GM21528 (cell line): ENCODE measurements at regions not wholly inside any gene's neighbourhood (a gene's known extent, or its start where the extent isn't known, plus 50 kb on each side); places are given as distances from the start of the nearest gene placed in this dataset.

Experiments
- ATAC-seq: cut with Tn5 transposase; IDR thresholded peaks from one replicate; pipeline ENCODE4 v1.9.1; 2021; ENCODE audit warnings: mild to moderate bottlenecking, moderate library complexity; ENCODE audit not compliant: unreplicated experiment, low FRiP score

- no peak for ATAC-seq
Measured at GRCh38 chr7:25911738-25912607, 240.0 kb upstream of the NFE2L3 start.

GRCh38 chr7:25913598-25914224 is 238.3 kb upstream of the NFE2L3 start:
- no peak for ATAC-seq

- ATAC-seq, result no peak
Measured at GRCh38 chr7:25918731-25919130, 233.3 kb upstream of the NFE2L3 start.

DNA sequence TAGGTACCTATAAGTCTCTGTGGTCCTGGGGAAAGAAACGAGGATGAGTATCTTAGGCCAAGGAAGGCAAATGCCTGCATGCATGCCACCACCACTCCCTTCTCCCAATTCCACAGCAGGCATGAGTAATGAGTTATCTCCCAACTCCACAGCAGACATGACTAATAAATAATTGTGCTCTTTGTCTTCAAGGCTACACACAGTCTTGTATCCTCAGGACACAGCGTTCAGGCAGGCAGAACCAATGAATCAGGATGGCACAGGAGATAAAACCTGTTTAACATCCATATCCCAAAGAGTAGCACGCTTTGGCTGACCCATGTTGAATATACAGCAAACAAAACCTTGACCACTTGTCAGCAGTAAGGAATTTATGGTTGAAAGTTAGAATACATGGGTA is 229.7 kb upstream of the NFE2L3 start:
- ATAC-seq, result no peak

GRCh38 chr7:25923741-25924460 is 228.1 kb upstream of the NFE2L3 start:
- ATAC-seq, result no peak

- ATAC-seq, result no peak
Measured at GRCh38 chr7:25926009-25926408, 226.0 kb upstream of the NFE2L3 start.

GRCh38 chr7:25926451-25926850 is 225.5 kb upstream of the NFE2L3 start:
- no peak for ATAC-seq

GRCh38 chr7:25926891-25927625 is 224.9 kb upstream of the NFE2L3 start:
- no peak for ATAC-seq

GRCh38 chr7:25927626-25927978 is 224.4 kb upstream of the NFE2L3 start:
- ATAC-seq, result no peak

- no peak for ATAC-seq
Measured at GRCh38 chr7:25928549-25929330, 223.3 kb upstream of the NFE2L3 start.

DNA sequence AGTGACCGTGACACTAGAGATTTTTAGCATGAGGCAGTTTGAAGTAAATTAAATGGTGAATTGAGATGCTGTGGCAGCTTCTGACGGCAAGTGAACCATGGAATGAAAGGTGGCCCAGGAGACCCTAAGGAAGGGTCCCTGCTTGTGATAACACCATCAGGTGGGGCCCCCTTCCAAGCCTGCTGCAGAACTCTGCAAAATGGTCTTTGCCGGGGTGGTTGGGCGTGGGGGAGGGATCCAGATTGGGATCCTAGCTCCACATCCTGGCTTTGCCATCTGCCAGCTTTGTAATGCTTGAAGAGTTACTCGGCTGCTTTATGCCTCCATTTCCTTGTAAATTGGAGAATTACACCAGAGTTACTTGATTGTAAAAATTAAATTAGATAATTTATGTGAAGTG is 222.6 kb upstream of the NFE2L3 start:
- ATAC-seq, result no peak

DNA sequence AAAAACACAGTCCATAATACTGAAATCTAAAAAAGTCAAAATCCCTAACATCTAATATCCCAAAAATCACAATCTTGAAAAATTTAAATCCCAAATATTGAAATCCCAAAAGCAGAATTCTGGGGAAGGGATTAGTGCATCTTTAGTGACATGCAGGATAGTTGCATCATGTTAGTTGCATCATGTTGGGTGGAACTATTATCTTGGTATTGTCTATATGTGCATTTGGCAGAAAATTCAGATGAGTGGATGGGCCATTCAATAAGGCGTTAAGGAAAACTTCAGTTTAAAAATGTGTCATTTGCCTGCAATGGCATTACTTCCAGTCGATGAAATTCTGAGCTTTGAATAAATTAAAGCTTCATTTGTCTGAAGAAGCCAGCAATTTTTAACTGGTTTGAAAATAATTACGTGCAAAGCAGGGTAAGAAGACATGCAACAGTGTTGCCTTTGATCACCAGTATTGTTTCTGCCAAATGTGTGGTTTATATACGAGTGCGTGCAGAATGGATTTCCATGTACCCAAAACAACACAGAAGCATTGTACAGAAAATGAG is 221.4 kb upstream of the NFE2L3 start:
- ATAC-seq, result no peak

- no peak for ATAC-seq
Measured at GRCh38 chr7:25931156-25931555, 220.8 kb upstream of the NFE2L3 start.

DNA sequence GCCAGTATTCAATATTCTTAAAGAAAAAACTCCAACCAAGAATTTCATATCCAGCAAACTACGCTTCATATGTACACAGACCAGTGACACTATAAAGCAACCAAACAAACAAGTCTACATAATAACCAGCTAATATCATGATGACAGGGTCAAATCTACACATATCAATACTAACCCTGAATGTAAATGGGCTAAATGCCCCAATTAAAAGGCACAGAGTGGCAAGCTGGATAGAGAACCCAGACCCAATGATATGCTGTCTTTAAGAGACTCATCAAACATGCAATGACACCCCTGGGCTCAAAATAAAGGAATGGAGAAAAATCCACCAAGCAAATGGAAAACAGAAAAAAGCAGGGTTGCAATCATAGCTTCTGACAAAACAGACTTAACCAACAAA is 218.1 kb upstream of the NFE2L3 start:
- no peak for ATAC-seq

- ATAC-seq, result peak; percentile 28
Measured at GRCh38 chr7:25940086-25940906, 211.7 kb upstream of the NFE2L3 start.

DNA sequence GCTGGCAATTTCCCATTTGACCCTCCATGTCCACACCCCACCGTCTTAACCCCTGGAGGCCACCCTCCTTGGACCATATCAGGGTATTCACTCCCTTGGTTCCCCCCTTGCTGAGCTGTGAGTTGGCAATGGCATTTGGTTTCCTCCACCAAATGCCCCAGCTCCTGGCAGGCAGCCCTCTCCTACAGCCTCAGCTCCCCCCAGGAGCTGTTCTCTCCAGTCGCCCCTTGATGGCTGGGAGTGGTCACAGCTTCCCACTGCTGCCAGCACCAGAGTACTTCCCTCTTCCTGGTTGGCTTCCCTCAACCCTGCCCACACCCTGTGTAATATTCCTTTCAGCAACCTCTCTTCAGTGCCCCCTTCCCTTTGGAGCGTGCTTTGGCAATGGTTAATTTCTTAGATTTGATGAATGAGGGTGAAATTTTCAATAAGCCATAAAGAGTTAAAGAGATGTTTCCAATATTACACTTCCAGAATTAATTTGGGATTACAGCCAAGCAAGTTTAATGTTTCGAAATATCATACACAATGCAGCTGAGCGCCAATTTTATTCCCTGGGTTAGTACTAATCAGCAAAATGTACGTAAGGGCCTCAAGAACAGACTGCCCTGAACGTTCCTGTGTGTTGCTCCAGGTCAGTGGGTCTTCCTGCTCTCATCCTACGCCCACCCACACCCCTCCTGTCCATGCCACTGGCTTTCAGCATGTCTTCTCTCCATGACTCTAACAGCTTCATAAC is 207.1 kb upstream of the NFE2L3 start:
- no peak for ATAC-seq

DNA sequence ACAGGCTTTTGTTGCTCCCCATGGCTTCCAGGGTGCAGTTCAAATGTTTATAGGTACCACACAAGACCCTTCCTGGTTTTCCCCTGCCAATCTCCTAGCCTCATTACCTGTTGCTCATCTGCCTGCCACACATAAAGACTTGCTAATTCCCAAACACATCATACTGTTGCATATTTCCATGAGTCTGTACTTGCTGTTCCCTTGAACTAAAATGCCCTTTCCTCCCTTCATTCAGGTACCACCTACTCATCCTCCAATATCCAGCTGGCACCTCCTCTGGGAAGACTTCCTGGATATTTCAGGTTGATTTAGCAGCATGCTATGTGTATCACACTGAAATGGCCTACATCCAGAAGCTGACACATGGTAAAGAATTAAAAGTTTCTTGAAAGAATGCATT is 206.4 kb upstream of the NFE2L3 start:
- no peak for ATAC-seq

- ATAC-seq, result no peak
Measured at GRCh38 chr7:25946181-25946580, 205.8 kb upstream of the NFE2L3 start.
